Astrocyte of the cerebellum (primary cell): ENCODE measurements at regions not wholly inside any gene's neighbourhood (a gene's known extent, or its start where the extent isn't known, plus 50 kb on each side); places are given as distances from the start of the nearest gene placed in this dataset.

Experiments
- DNase-seq: peaks from one replicate; pipeline ENCODE4 v3.0.0-alpha.2; 2011; ENCODE audit warnings: low read depth
- H3K4me3 ChIP-seq: 2 replicates; pipeline ENCODE4 v1.5.1; 2011; ENCODE audit warnings: mild to moderate bottlenecking, low read depth, low read length, moderate library complexity
- in situ Hi-C: cut with HindIII; loops from 2 replicates; pipeline ENCODE4 v1.10.0; 2017; ENCODE audit warnings: low sequenced_read_pairs
- TF ChIP-seq, protein P1 (sequence below): IDR thresholded peaks from 2 replicates; pipeline ENCODE4 v1.5.1; 2012; ENCODE audit warnings: low read length, low read depth, moderate library complexity, mild to moderate bottlenecking; ENCODE audit errors: missing control alignments

DNA sequence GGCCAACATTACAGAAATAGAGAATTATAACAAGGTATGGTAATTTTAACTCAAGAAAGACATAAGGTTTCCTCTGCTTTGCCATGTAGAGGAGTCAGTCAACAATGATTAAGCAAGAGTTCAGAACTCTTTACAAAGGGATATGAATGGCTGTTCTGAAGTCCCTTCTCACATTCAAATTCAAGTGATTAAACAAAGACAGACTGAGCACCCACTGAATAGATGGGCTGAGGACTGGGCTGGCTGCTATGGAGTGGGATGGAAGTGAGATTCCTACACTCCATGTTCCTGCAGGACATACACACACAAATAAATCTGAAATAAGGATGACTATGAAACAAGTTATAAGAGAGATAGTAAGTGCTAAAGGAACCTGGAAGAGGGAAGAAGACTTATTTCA, 199.0 kb upstream of the GRIP1 start:
- no peak overlapping the region for H3K4me3 ChIP-seq
- TF ChIP-seq, protein P1, sequence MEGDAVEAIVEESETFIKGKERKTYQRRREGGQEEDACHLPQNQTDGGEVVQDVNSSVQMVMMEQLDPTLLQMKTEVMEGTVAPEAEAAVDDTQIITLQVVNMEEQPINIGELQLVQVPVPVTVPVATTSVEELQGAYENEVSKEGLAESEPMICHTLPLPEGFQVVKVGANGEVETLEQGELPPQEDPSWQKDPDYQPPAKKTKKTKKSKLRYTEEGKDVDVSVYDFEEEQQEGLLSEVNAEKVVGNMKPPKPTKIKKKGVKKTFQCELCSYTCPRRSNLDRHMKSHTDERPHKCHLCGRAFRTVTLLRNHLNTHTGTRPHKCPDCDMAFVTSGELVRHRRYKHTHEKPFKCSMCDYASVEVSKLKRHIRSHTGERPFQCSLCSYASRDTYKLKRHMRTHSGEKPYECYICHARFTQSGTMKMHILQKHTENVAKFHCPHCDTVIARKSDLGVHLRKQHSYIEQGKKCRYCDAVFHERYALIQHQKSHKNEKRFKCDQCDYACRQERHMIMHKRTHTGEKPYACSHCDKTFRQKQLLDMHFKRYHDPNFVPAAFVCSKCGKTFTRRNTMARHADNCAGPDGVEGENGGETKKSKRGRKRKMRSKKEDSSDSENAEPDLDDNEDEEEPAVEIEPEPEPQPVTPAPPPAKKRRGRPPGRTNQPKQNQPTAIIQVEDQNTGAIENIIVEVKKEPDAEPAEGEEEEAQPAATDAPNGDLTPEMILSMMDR = no peak
- DNase-seq = no peak
- in situ Hi-C loops = no loop called here

DNA sequence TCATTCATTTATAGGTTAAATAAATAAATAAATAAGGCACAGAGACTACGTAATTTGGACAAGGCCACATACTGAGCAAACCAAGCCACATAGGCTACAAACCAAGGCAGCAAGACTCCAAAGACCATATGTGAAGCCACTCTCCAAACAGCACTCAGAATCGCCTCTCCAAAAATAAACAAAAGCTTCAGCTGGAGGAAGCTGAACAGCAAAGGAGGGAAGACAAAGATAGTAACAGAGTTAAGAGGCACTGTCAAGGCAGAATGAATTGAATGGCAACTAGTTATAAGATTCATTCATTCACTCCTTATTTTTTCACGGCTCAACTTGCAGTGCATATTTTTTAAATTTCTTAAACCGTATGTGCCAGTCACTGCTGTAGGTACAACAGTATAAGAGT, 200.5 kb upstream of the GRIP1 start:
- in situ Hi-C loops = no loop called here
- TF ChIP-seq, protein P1 = no peak
- H3K4me3 ChIP-seq = no peak overlapping the region
- DNase-seq = no peak

DNA sequence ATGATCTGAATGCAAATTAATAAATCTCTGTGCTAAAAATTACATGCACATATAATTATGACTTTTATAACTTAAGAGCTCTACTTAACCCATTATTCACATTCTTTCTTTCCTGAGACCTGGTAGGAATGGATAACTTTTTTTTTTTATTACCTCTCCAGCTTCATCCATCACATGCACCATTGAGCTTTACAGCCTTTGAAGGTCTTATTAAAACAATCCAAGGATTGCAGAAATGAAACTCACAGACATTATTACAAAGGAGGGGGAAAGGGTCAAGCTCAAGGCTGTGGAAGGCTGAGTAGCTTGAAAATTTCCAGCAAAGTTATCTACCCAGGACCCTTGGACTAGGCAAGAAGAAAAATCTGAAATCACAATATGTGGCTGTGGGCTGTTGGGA, 202.5 kb upstream of the GRIP1 start:
- H3K4me3 ChIP-seq = no peak overlapping the region
- no peak for DNase-seq
- in situ Hi-C loops = no loop called here
- TF ChIP-seq, protein P1 = no peak

DNA sequence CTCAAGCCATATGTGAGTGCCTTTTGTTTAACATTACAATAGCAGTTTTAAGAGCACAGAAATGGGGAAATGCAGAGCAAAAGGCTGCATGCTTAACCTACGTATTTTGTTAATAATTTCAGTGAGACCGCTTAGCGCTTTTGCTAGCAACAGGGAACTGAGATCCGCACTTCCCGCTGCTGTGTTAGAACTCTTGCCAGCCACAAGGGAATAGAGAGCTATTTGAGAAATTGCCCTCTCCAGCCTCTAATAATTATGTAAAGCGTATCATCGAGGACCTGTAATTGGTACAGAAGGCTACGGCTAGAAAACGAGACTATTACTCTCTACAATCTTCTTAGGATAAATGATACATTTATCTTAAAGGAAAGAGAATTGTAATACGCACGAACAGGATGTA, 205.2 kb upstream of the GRIP1 start:
- TF ChIP-seq, protein P1 = no peak
- in situ Hi-C loops = no loop called here
- no peak for DNase-seq
- no peak overlapping the region for H3K4me3 ChIP-seq

DNA sequence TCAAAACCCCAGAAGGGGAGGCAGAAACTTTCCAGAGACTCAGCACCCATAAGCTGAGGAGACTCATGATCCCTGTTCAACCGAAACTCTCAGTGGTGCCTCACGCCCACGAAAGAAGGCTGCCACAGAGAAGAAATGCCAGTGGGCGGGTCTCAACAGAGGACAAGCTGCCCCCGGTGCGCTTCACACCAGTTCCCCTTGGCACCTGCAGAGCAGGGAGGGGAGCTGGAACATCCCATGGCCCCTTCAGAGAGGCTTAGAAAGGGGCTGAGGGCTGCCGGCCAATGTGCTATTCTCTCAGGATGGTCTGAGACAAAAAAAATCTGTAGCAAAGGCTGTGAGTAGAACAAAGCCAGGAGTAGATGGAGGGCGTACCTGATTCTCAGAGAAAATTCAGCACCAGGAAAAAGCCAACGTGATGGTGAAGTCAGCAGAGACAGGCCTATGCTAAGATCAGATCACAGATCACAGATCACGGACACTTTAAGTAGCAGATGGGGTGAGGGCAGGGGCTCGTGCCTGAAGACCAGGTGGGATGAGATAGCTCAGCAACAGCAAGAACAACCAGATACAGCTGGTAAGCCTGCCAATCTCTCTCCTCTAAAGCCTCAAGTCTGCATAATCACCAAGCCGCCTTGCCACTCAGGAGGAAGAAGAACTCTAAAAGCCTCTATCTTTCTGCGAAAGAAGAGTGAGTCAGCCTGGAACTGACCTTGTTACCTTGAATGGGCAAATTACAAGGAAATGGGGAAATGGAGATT, 206.4 kb upstream of the GRIP1 start:
- TF ChIP-seq, protein P1 = no peak
- in situ Hi-C loops = no loop called here
- no peak for DNase-seq
- no peak overlapping the region for H3K4me3 ChIP-seq

DNA sequence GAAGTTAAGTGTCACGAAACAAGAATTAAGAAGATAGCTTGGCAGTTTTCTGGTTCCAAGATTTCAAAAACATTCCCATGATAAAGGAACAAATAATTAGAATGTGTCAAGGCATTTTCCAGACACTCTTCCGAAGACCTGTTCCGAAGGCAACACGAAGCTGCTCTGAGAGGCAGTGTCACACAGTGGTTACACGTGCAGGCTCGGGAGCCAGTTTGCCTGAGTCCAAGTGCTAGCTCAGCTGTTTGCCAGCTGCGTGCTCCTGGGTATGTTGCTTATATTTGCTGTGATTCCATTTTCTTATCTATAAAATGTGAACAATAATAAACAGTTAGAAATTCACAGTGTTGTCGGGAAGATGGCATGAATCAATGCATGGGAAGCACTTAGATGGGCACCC, 217.9 kb upstream of the GRIP1 start:
- in situ Hi-C loops = no loop called here
- TF ChIP-seq, protein P1 = no peak
- H3K4me3 ChIP-seq = no peak overlapping the region
- no peak for DNase-seq
